ENCODE measurements at regions not wholly inside any gene's neighbourhood (a gene's known extent, or its start where the extent isn't known, plus 50 kb on each side); places are given as distances from the start of the nearest gene placed in this dataset.

DNA sequence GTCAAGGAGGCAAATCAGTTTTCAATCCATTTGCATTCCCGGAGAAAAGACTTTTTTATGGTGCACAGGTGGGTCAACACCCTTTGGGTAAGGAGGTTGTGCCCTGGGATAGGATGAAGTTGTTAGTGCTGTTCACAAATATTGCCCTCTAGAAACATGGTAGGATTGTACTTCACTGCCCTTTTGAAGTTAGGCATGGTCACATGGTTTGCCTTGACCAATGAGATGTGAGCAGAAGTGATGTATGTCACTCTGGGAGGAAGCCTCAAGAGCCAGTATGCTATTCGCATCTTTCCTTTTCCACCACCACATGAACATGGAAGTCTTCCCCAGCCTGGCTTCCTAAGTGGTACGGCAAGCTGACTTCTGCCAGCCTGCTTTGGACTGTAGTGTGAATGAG, 182.7 kb downstream of the TMX1 start:
- Mint-ChIP-seq H3K27ac (no peak overlapping the region), H3K9me3 (peaks cover 3% of the 10 kb centered on the region)

GRCh38 chr14:51424041-51424440, 184.0 kb downstream of the TMX1 start:
- no peak for TF ChIP-seq CTCF (conservative IDR thresholded peaks at IDR 0.05)
- Mint-ChIP-seq H3K4me3 (no peak overlapping the region), H3K9me3 (no peaks in the 10 kb centered on the region), H3K36me3 (no peaks in the 10 kb centered on the region), H3K27me3 (no peaks in the 10 kb centered on the region), H3K4me1 (ENCODE audit: unreplicated experiment) (peaks cover 4% of the 10 kb centered on the region), H3K27ac (no peak overlapping the region)
- no peak for DNase-seq (ENCODE audit: extremely low spot score, unreplicated experiment)

More for the DNA sequence above, 182.7 kb downstream of the TMX1 start:
- DNase-seq (ENCODE audit: extremely low spot score, unreplicated experiment): no peak
- H3K4me1 Mint-ChIP-seq (ENCODE audit: unreplicated experiment): peaks cover 4% of the 10 kb centered on the region
- TF ChIP-seq CTCF (conservative IDR thresholded peaks at IDR 0.05): no peak
- H3K27me3 Mint-ChIP-seq: no peaks in the 10 kb centered on the region
- no peaks in the 10 kb centered on the region for H3K36me3 Mint-ChIP-seq
- no peak overlapping the region for H3K4me3 Mint-ChIP-seq

GRCh38 chr14:51424561-51425251, 184.7 kb downstream of the TMX1 start:
- Mint-ChIP-seq H3K36me3 (no peaks in the 10 kb centered on the region), H3K27ac (no peak overlapping the region)

GRCh38 chr14:51428981-51429380, 188.9 kb downstream of the TMX1 start:
- Mint-ChIP-seq H3K27me3 (no peaks in the 10 kb centered on the region), H3K4me3 (no peak overlapping the region), H3K4me1 (ENCODE audit: unreplicated experiment) (peaks cover 32% of the 10 kb centered on the region), H3K36me3 (no peaks in the 10 kb centered on the region), H3K27ac (no peak overlapping the region), H3K9me3 (no peaks in the 10 kb centered on the region)
- TF ChIP-seq CTCF (conservative IDR thresholded peaks at IDR 0.05): no peak
- no peak for DNase-seq (ENCODE audit: extremely low spot score, unreplicated experiment)

More at GRCh38 chr14:51424561-51425251, 184.7 kb downstream of the TMX1 start:
- Mint-ChIP-seq H3K4me1 (ENCODE audit: unreplicated experiment) (peaks cover 4% of the 10 kb centered on the region), H3K27me3 (no peaks in the 10 kb centered on the region), H3K9me3 (no peaks in the 10 kb centered on the region), H3K4me3 (no peak overlapping the region)
- DNase-seq (ENCODE audit: extremely low spot score, unreplicated experiment): no peak
- TF ChIP-seq CTCF (conservative IDR thresholded peaks at IDR 0.05): no peak

DNA sequence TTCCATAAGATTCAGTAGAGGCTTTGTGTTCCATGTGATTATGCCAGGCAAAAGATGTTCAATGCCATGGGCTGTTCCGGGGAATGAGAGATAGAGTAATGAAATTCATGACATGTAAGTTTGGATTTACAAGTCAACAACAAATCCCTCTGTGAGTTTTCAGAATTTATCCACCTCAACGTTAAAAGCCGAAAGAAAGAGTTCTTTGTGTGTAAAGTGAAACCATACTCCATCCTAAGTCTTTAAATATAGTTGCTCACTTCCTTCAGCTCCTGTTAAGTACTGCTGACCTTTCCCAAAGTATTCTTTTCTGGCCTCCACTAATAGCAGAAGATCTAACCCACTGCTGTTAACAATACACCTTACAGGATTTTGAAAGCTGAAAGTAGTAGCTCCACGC, 190.0 kb downstream of the TMX1 start:
- no peaks in the 10 kb centered on the region for H3K27me3 Mint-ChIP-seq
- peaks cover 31% of the 10 kb centered on the region for H3K4me1 Mint-ChIP-seq (ENCODE audit: unreplicated experiment)
- peak overlapping the region; percentile 13 for H3K27ac Mint-ChIP-seq
- DNase-seq (ENCODE audit: extremely low spot score, unreplicated experiment): no peak
- no peak for TF ChIP-seq CTCF (conservative IDR thresholded peaks at IDR 0.05)
- H3K36me3 Mint-ChIP-seq: no peaks in the 10 kb centered on the region
- H3K4me3 Mint-ChIP-seq: no peak overlapping the region
- H3K9me3 Mint-ChIP-seq: no peaks in the 10 kb centered on the region
